HEK293 (cell line): ENCODE measurements at regions not wholly inside any gene's neighbourhood (a gene's known extent, or its start where the extent isn't known, plus 50 kb on each side); places are given as distances from the start of the nearest gene placed in this dataset.

Experiments used
- CTCF ChIA-PET: fragments of 350-600 bp; formaldehyde crosslinking; extraction: SDS; loops from one replicate; lab custom pipeline; 2021; ENCODE audit warnings: antibody characterized with exemption; lab: Yijun Ruan, JAX
- POLR2A ChIA-PET: fragments of 300-600 bp; formaldehyde crosslinking; extraction: SDS; loops from one replicate; lab custom pipeline; 2020; ENCODE audit warnings: antibody characterized with exemption, inconsistent platforms; lab: Yijun Ruan, JAX
- H3K27ac ChIP-seq: fragments of 200-500 bp; sonication (Bioruptor generic); 2 replicates; pipeline ENCODE4 v1.5.1; 2014; ENCODE audit warnings: low read depth, low read length, control low read depth, inconsistent platforms; ENCODE audit errors: extremely low read depth
- H3K36me3 ChIP-seq, 2 experiments: fragments of 200-500 bp in 1 of 2; sonication (Bioruptor generic) in 1 of 2; 1 replicate in 1 of 2; 2 replicates in 1 of 2; pipeline ENCODE4 v1.5.1; 2014 to 2017; ENCODE audit warnings: inconsistent platforms in 2 of 2, low read length in 2 of 2; ENCODE audit not compliant: control insufficient read depth in 2 of 2, insufficient read depth in 1 of 2
- H3K4me1 ChIP-seq: fragments of 200-500 bp; sonication (Bioruptor generic); 2 replicates; pipeline ENCODE4 v1.5.1; 2014; ENCODE audit warnings: mild to moderate bottlenecking, low read length, inconsistent platforms; ENCODE audit not compliant: control insufficient read depth, insufficient read depth
- H3K4me3 ChIP-seq: 2 replicates; pipeline ENCODE4 v1.5.1; 2011; ENCODE audit warnings: low read depth, mild to moderate bottlenecking, control low read depth, low read length, moderate library complexity
- H3K9me3 ChIP-seq: fragments of 200-500 bp; sonication (Bioruptor generic); 2 replicates; pipeline ENCODE4 v1.5.1; 2014; ENCODE audit warnings: low read depth, low read length, inconsistent platforms; ENCODE audit not compliant: control insufficient read depth, insufficient read depth
- BCL11B ChIP-seq: fragments of 450-650 bp; formaldehyde crosslinking; IDR thresholded peaks from 2 replicates; pipeline ENCODE4 v1.5.1; 2016; ENCODE audit warnings: low read depth, missing biosample characterization, missing genetic modification characterization
- PRDM4 ChIP-seq: fragments of 450-650 bp; formaldehyde crosslinking; IDR thresholded peaks from 2 replicates; pipeline ENCODE4 v1.5.1; 2017; ENCODE audit warnings: missing biosample characterization, missing genetic modification characterization
- SCRT1 ChIP-seq: fragments of 450-650 bp; formaldehyde crosslinking; IDR thresholded peaks from 2 replicates; pipeline ENCODE4 v1.5.1; 2016; ENCODE audit warnings: missing biosample characterization, missing genetic modification characterization, borderline replicate concordance
- SP3 ChIP-seq: fragments of 450-650 bp; formaldehyde crosslinking; IDR thresholded peaks from 2 replicates; pipeline ENCODE4 v1.5.1; 2016; ENCODE audit warnings: missing biosample characterization, missing genetic modification characterization
- ZBTB17 ChIP-seq: fragments of 450-650 bp; formaldehyde crosslinking; IDR thresholded peaks from 2 replicates; pipeline ENCODE4 v1.5.1; 2016; ENCODE audit warnings: missing biosample characterization, missing genetic modification characterization
- ZBTB7A ChIP-seq: fragments of 450-650 bp; formaldehyde crosslinking; IDR thresholded peaks from 2 replicates; pipeline ENCODE4 v1.5.1; 2016; ENCODE audit warnings: low read depth, missing biosample characterization, missing genetic modification characterization
- ZIC2 ChIP-seq: fragments of 450-650 bp; formaldehyde crosslinking; IDR thresholded peaks from 2 replicates; pipeline ENCODE4 v1.5.1; 2016; ENCODE audit warnings: missing biosample characterization, missing genetic modification characterization
- ZNF138 ChIP-seq: fragments of 450-650 bp; formaldehyde crosslinking; IDR thresholded peaks from 2 replicates; pipeline ENCODE4 v1.5.1; 2016; ENCODE audit warnings: missing biosample characterization, missing genetic modification characterization, borderline replicate concordance
- ZNF223 ChIP-seq: fragments of 450-650 bp; formaldehyde crosslinking; IDR thresholded peaks from 2 replicates; pipeline ENCODE4 v1.5.1; 2016; ENCODE audit warnings: missing biosample characterization, missing genetic modification characterization
- ZNF354C ChIP-seq: fragments of 450-650 bp; formaldehyde crosslinking; IDR thresholded peaks from 2 replicates; pipeline ENCODE4 v1.5.1; 2016; ENCODE audit warnings: missing biosample characterization, missing genetic modification characterization, low read depth, borderline replicate concordance
- ZNF626 ChIP-seq: fragments of 450-650 bp; sonication (Bioruptor Pico); formaldehyde crosslinking; IDR thresholded peaks from 2 replicates; pipeline ENCODE4 v1.5.1; 2018; ENCODE audit warnings: missing biosample characterization, missing genetic modification characterization, inconsistent platforms
- ZNF664 ChIP-seq: fragments of 450-650 bp; formaldehyde crosslinking; IDR thresholded peaks from 2 replicates; pipeline ENCODE4 v1.5.1; 2016; ENCODE audit warnings: missing biosample characterization, missing genetic modification characterization
- ZNF670 ChIP-seq: fragments of 450-650 bp; formaldehyde crosslinking; IDR thresholded peaks from 2 replicates; pipeline ENCODE4 v1.5.1; 2016; ENCODE audit warnings: missing biosample characterization, missing genetic modification characterization, low read depth
- ZNF837 ChIP-seq: fragments of 450-650 bp; formaldehyde crosslinking; IDR thresholded peaks from 2 replicates; pipeline ENCODE4 v1.5.1; 2016; ENCODE audit warnings: missing biosample characterization, missing genetic modification characterization
- TF ChIP-seq, protein P1 (sequence below): fragments of 450-650 bp; formaldehyde crosslinking; IDR thresholded peaks from 2 replicates; pipeline ENCODE4 v1.5.1; 2016; ENCODE audit warnings: missing biosample characterization, missing genetic modification characterization

- H3K9me3 ChIP-seq: no peaks in the 10 kb centered on the region
- POLR2A ChIA-PET: no interaction called here
- TF ChIP-seq ZNF138: no peak
- no peak for TF ChIP-seq ZNF664 (tag by site-specific recombination)
- no peak for TF ChIP-seq ZNF670 (tag by site-specific recombination)
- no peak for TF ChIP-seq ZNF354C (tag by site-specific recombination)
- TF ChIP-seq BCL11B (tag by site-specific recombination): no peak
- TF ChIP-seq, protein P1, sequence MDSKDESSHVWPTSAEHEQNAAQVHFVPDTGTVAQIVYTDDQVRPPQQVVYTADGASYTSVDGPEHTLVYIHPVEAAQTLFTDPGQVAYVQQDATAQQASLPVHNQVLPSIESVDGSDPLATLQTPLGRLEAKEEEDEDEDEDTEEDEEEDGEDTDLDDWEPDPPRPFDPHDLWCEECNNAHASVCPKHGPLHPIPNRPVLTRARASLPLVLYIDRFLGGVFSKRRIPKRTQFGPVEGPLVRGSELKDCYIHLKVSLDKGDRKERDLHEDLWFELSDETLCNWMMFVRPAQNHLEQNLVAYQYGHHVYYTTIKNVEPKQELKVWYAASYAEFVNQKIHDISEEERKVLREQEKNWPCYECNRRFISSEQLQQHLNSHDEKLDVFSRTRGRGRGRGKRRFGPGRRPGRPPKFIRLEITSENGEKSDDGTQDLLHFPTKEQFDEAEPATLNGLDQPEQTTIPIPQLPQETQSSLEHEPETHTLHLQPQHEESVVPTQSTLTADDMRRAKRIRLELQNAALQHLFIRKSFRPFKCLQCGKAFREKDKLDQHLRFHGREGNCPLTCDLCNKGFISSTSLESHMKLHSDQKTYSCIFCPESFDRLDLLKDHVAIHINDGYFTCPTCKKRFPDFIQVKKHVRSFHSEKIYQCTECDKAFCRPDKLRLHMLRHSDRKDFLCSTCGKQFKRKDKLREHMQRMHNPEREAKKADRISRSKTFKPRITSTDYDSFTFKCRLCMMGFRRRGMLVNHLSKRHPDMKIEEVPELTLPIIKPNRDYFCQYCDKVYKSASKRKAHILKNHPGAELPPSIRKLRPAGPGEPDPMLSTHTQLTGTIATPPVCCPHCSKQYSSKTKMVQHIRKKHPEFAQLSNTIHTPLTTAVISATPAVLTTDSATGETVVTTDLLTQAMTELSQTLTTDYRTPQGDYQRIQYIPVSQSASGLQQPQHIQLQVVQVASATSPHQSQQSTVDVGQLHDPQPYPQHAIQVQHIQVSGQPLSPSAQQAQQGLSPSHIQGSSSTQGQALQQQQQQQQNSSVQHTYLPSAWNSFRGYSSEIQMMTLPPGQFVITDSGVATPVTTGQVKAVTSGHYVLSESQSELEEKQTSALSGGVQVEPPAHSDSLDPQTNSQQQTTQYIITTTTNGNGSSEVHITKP (tag by site-specific recombination): no peak
- no peak for TF ChIP-seq ZNF837 (tag by site-specific recombination)
- TF ChIP-seq SCRT1: no peak
- TF ChIP-seq ZBTB7A: no peak
- no peak for TF ChIP-seq ZBTB17 (tag by site-specific recombination)
- no peak for TF ChIP-seq PRDM4 (tag by site-specific recombination)
- TF ChIP-seq ZIC2 (tag by site-specific recombination): no peak
- CTCF ChIA-PET: no interaction called here
- H3K4me3 ChIP-seq: no peak overlapping the region
- no peaks in the 10 kb centered on the region for H3K4me1 ChIP-seq
- H3K27ac ChIP-seq: no peak overlapping the region
- H3K36me3 ChIP-seq: no peaks in the 10 kb centered on the region
These were observed 549.8 kb upstream of the FAM241A start for GRCh38 chr4:111595456-111595855.

DNA sequence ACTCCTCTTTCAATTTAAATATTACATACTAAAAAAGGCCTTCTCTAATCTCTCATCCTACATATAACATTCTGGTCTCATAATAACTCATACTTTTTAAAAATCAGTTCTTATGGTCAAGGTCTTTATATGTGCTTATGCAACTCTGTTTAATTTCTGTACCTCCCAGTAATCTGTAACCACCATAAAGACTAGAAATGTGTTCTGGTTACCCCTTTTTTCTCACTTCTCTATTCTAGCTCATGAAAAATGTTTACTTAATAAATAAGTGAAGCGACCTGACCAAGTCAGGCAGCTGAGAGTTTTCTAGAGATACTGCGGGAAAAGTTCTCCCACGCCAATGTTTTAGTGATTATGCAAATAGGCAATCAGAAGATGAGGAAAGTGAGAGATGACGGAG is 548.8 kb upstream of the FAM241A start:
- TF ChIP-seq ZNF223 (tag by site-specific recombination) (no peak), ZNF837 (tag by site-specific recombination) (no peak)
- CTCF ChIA-PET: no interaction called here

DNA sequence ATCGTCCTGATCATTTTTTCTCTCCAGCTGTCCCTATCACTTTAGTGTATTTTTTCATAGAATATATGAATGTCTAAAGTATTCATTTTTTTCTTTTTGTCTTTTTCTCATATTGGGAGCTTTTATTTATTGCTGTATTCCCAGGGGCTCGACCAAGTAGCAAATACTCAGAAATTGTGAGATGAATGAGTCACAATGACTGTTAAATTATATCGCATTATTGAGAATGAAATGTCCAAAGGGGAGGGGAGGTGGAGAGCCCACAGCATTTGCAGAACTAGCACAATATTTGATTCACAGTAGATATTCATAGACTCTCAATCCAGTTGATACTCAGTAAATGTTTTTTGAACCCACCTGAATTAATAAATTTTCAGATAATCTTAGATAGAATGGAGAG is 543.6 kb upstream of the FAM241A start:
- H3K36me3 ChIP-seq: no peaks in the 10 kb centered on the region
- no peak overlapping the region for H3K27ac ChIP-seq
- H3K4me1 ChIP-seq: no peaks in the 10 kb centered on the region
- TF ChIP-seq ZNF626 (tag by site-specific recombination): no peak
- no peak for TF ChIP-seq SP3 (tag by site-specific recombination)
- ChIA-PET POLR2A (no interaction called here), CTCF (no interaction called here)
- no peak overlapping the region for H3K4me3 ChIP-seq
- no peaks in the 10 kb centered on the region for H3K9me3 ChIP-seq

More for the DNA sequence above, 548.8 kb upstream of the FAM241A start:
- Histone ChIP-seq H3K4me3 (no peak overlapping the region), H3K4me1 (no peaks in the 10 kb centered on the region), H3K9me3 (no peaks in the 10 kb centered on the region), H3K36me3 (no peaks in the 10 kb centered on the region), H3K27ac (no peak overlapping the region)
- POLR2A ChIA-PET: no interaction called here
